ENCODE measurements at regions not wholly inside any gene's neighbourhood (a gene's known extent, or its start where the extent isn't known, plus 50 kb on each side); places are given as distances from the start of the nearest gene placed in this dataset.

DNA sequence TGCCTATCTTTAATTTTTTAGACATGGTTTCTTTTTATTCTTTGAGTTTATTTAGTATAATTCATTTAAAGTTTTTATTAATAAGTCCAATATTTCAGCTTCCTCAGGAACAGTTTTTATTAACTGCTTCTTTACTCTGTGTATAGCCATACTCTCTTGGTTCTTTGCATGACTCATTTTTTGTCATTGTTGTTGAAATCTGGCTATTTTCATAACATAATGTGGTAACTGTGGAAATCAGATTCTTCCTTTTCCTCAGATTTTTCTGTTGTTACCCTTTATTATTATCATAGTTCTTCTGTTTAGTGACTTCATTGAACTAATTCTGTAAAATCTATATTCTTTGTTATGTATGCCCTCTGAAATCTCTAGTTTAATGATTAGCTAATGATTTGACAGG is 124.9 kb upstream of the CYSLTR1 start:
- H3K27me3 ChIP-seq = no peaks in the 10 kb centered on the region
- no peaks in the 10 kb centered on the region for H3K36me3 ChIP-seq
- H3K4me1 ChIP-seq = no peaks in the 10 kb centered on the region
- no peak overlapping the region for H3K4me3 ChIP-seq
- H3K9me3 ChIP-seq = peaks cover 0 to 7% (median 0%) of the 10 kb centered on the region in 4 donors
- no peak for DNase-seq (ENCODE audit: low spot score in 2 of 2)
- no peak overlapping the region for H3K27ac ChIP-seq
- no peak for TF ChIP-seq POLR2A (IDR thresholded peaks at IDR 0.05)
- TF ChIP-seq, protein P1, sequence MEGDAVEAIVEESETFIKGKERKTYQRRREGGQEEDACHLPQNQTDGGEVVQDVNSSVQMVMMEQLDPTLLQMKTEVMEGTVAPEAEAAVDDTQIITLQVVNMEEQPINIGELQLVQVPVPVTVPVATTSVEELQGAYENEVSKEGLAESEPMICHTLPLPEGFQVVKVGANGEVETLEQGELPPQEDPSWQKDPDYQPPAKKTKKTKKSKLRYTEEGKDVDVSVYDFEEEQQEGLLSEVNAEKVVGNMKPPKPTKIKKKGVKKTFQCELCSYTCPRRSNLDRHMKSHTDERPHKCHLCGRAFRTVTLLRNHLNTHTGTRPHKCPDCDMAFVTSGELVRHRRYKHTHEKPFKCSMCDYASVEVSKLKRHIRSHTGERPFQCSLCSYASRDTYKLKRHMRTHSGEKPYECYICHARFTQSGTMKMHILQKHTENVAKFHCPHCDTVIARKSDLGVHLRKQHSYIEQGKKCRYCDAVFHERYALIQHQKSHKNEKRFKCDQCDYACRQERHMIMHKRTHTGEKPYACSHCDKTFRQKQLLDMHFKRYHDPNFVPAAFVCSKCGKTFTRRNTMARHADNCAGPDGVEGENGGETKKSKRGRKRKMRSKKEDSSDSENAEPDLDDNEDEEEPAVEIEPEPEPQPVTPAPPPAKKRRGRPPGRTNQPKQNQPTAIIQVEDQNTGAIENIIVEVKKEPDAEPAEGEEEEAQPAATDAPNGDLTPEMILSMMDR (IDR thresholded peaks at IDR 0.05) = no peak
- no peak for TF ChIP-seq EP300 (IDR thresholded peaks at IDR 0.05)

DNA sequence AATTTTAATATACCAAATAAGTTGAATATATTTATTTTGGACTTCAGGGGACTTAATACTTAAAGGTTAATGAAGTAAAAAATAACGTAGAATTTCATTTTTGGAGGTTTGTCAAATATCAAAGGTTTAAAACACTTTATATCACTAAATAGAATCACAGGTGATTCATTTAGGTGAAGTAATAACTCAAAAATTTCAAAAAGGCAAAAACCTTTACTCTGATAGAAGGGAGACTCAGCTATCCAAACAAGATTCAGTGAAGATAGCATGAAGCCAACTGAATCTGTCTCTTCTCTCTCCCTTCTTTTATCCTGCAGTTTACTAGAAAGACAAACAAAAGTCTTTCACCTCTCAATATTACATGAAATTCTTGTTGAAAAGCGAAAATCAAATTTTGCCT is 110.2 kb upstream of the CYSLTR1 start:
- no peaks in the 10 kb centered on the region for H3K27me3 ChIP-seq
- H3K4me3 ChIP-seq = no peak overlapping the region
- H3K27ac ChIP-seq = no peak overlapping the region
- WGBS, 2 donors = 46 to 74% methylated on average over 2 of the region's 2 CpGs
- H3K36me3 ChIP-seq = no peaks in the 10 kb centered on the region
- H3K4me1 ChIP-seq = no peaks in the 10 kb centered on the region
- TF ChIP-seq EP300 (IDR thresholded peaks at IDR 0.05) (no peak), POLR2A (IDR thresholded peaks at IDR 0.05) (no peak)
- TF ChIP-seq, protein P1 (IDR thresholded peaks at IDR 0.05) = no peak
- no peaks in the 10 kb centered on the region for H3K9me3 ChIP-seq
- DNase-seq (ENCODE audit: low spot score in 2 of 2) = no peak

DNA sequence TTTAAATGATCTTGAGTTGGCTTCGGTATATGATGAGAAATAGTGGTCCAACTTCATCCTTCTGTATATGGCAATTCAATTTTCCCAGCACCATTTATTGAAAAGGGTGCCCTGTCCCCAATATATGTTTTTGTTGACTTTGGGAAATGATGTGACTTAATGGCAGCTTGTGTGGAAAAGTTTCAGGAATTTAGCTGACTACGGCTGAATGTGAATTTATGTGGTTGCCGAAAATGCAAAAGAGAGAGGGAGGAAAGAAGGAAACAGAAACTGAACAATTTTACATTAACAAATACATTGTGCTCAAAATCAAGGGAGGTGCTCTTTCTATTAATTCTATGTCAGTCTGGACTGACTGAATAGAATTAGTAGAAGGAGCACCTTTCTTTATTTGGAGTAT is 101.8 kb upstream of the CYSLTR1 start:
- no peak for DNase-seq (ENCODE audit: low spot score in 2 of 2)
- no peak overlapping the region for H3K27ac ChIP-seq
- TF ChIP-seq POLR2A (IDR thresholded peaks at IDR 0.05) = no peak
- TF ChIP-seq, protein P1 (IDR thresholded peaks at IDR 0.05) = no peak
- TF ChIP-seq EP300 (IDR thresholded peaks at IDR 0.05) = no peak
- no peaks in the 10 kb centered on the region for H3K36me3 ChIP-seq
- WGBS, 2 donors = 86 to 96% methylated on average over 3 of the region's 3 CpGs
- H3K4me3 ChIP-seq = no peak overlapping the region
- no peaks in the 10 kb centered on the region for H3K27me3 ChIP-seq
- no peaks in the 10 kb centered on the region for H3K9me3 ChIP-seq
- H3K4me1 ChIP-seq = no peaks in the 10 kb centered on the region

DNA sequence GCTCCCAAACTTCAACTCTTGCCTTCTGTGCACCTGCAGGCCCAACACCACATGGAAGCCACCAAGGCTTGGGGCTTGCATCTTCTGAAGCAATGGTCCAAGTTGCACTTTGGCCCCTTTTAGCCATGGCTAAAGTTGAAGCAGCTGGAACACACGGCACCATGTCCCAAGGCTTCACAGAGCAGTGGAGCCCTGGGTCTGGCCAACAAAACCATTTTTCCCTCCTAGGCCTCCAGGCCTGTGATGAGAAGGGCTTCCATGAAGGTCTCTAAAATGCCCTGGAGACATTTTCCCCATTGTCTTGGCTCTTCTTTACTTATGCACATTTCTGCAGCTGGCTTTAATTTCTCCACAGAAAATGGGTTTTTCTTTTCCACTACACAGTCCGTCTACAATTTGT is 61.3 kb upstream of the CYSLTR1 start:
- H3K9me3 ChIP-seq = peaks cover 0 to 6% (median 0%) of the 10 kb centered on the region in 4 donors
- no peak for TF ChIP-seq EP300 (IDR thresholded peaks at IDR 0.05)
- TF ChIP-seq, protein P1 (IDR thresholded peaks at IDR 0.05) = no peak
- no peak for TF ChIP-seq POLR2A (IDR thresholded peaks at IDR 0.05)
- no peak overlapping the region for H3K4me3 ChIP-seq
- no peak for DNase-seq (ENCODE audit: low spot score in 2 of 2)
- H3K36me3 ChIP-seq = no peaks in the 10 kb centered on the region
- 86 to 93% methylated on average over 2 of the region's 2 CpGs for WGBS, 2 donors
- H3K27ac ChIP-seq = no peak overlapping the region
- no peaks in the 10 kb centered on the region for H3K27me3 ChIP-seq
- H3K4me1 ChIP-seq = no peaks in the 10 kb centered on the region

DNA sequence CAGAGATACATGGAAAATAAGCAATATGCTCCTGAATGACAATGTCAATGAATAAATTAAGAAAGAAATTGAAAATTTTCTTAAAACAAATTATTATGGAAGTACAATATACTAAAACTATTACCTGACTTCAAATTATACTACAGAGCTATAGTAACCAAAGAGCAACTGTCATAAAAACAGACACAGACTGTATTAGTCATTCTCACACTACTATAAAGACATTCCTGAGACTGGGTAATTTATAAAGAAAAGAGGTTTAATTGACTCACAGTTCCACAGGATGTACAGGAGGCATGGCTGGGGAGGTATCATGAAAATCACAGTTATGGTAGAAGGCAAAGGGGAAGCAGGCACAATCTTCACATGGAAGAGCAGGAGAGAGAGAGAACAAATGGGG is 60.0 kb upstream of the CYSLTR1 start:
- TF ChIP-seq EP300 (IDR thresholded peaks at IDR 0.05) = no peak
- TF ChIP-seq POLR2A (IDR thresholded peaks at IDR 0.05) = no peak
- TF ChIP-seq, protein P1 (IDR thresholded peaks at IDR 0.05) = no peak
- Histone ChIP-seq H3K27ac (no peak overlapping the region), H3K27me3 (no peaks in the 10 kb centered on the region), H3K9me3 (peaks cover 0 to 6% (median 0%) of the 10 kb centered on the region in 4 donors), H3K4me1 (no peaks in the 10 kb centered on the region), H3K36me3 (no peaks in the 10 kb centered on the region), H3K4me3 (no peak overlapping the region)
- no peak for DNase-seq (ENCODE audit: low spot score in 2 of 2)
